ENCODE measurements at regions not wholly inside any gene's neighbourhood (a gene's known extent, or its start where the extent isn't known, plus 50 kb on each side); places are given as distances from the start of the nearest gene placed in this dataset.

DNA sequence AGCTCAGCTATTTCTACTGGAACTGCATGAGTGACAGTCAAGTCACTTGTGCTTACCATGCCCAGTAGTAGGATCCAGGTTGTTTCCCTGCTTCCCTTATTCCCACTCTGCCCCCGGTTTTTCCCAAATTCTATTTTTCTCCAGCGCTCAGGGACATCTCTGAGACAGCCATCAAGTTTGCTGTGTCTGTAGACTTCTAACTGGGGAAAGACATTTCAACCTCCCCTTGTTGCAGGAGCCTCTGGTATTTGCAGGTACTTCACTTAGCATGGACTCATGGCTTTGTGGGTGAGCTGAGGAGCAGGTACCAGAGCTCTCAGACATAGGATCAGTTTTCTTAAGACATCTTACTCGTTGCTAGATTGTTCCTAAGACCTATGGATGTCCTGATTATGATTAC is 801.6 kb upstream of the RBFOX1 start:
- no CpG with 5 or more reads among the region's 3 CpGs for WGBS (ENCODE audit: extremely low coverage, insufficient coverage, insufficient read length)
- no peak overlapping the region for H4K91ac ChIP-seq (ENCODE audit: low read depth, low read length)
- no peak overlapping the region for H2AFZ ChIP-seq (ENCODE audit: insufficient read depth, low read length, poor library complexity)
- H2AK5ac ChIP-seq (ENCODE audit: low read length), result no peak overlapping the region
- no peaks in the 10 kb centered on the region for H3K4me1 ChIP-seq (ENCODE audit: control insufficient read depth in 1 of 2, insufficient read depth in 2 of 2, low read length in 2 of 2)
- no peak overlapping the region for H3K27ac ChIP-seq (ENCODE audit: low read depth, low read length)
- H3K36me3 ChIP-seq (ENCODE audit: control insufficient read depth in 1 of 2, insufficient read depth in 2 of 2, low read length in 2 of 2), result no peaks in the 10 kb centered on the region
- H3K4ac ChIP-seq (ENCODE audit: low read depth, low read length), result no peak overlapping the region
- DNase-seq, result no peak
- H4K12ac ChIP-seq (ENCODE audit: low read depth, low read length), result no peak overlapping the region
- no peak overlapping the region for H2BK12ac ChIP-seq (ENCODE audit: low read length)
- H3K79me1 ChIP-seq (ENCODE audit: low read length), result no peaks in the 10 kb centered on the region
- H3K4me2 ChIP-seq (ENCODE audit: low read length), result no peak overlapping the region
- H3K18ac ChIP-seq (ENCODE audit: low read length), result no peak overlapping the region
- H3K14ac ChIP-seq (ENCODE audit: low read length), result no peak overlapping the region
- H3K4me3 ChIP-seq (ENCODE audit: low read depth, low read length), result no peak overlapping the region
- no peak overlapping the region for H2BK120ac ChIP-seq (ENCODE audit: insufficient read depth, low read length, poor library complexity)
- no peak overlapping the region for H3K9ac ChIP-seq (ENCODE audit: low read length)
- no peaks in the 10 kb centered on the region for H3K9me3 ChIP-seq (ENCODE audit: insufficient read depth, low read depth, low read length)
- no peak overlapping the region for H3K23ac ChIP-seq (ENCODE audit: low read length)
- no peak overlapping the region for H2BK5ac ChIP-seq (ENCODE audit: low read depth, low read length, poor library complexity)
- no peaks in the 10 kb centered on the region for H3K79me2 ChIP-seq (ENCODE audit: control insufficient read depth, insufficient read depth, low read length, poor library complexity)
- no peaks in the 10 kb centered on the region for H3K27me3 ChIP-seq (ENCODE audit: insufficient read depth, low read length)
- H4K8ac ChIP-seq (ENCODE audit: low read depth, low read length), result no peak overlapping the region

DNA sequence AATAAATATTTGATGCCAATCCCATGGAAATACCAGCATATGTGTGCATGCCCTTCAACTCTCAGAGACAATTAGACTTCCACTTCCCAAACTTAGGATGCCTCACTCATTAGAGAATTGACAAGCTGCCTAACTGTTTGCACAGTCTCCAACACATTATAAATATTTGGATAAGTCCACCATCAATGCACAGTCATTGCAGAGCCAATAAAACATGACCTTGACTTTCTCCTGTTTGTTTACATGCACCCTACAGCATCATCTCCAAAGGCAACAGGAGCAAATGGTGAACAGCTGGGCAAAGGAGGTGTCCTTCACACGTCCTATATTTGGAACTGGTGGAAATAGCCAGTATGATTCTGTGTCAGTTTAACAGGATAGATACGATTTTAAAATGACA is 804.4 kb upstream of the RBFOX1 start:
- Histone ChIP-seq H3K9ac (ENCODE audit: low read length) (no peak overlapping the region), H4K8ac (ENCODE audit: low read depth, low read length) (no peak overlapping the region), H3K36me3 (ENCODE audit: control insufficient read depth in 1 of 2, insufficient read depth in 2 of 2, low read length in 2 of 2) (no peaks in the 10 kb centered on the region), H3K79me2 (ENCODE audit: control insufficient read depth, insufficient read depth, low read length, poor library complexity) (no peaks in the 10 kb centered on the region), H3K27me3 (ENCODE audit: insufficient read depth, low read length) (no peaks in the 10 kb centered on the region), H3K4me1 (ENCODE audit: control insufficient read depth in 1 of 2, insufficient read depth in 2 of 2, low read length in 2 of 2) (no peaks in the 10 kb centered on the region), H3K18ac (ENCODE audit: low read length) (no peak overlapping the region), H3K23ac (ENCODE audit: low read length) (no peak overlapping the region), H3K79me1 (ENCODE audit: low read length) (no peaks in the 10 kb centered on the region), H2AK5ac (ENCODE audit: low read length) (no peak overlapping the region), H2BK5ac (ENCODE audit: low read depth, low read length, poor library complexity) (no peak overlapping the region), H3K4me2 (ENCODE audit: low read length) (no peak overlapping the region), H3K4ac (ENCODE audit: low read depth, low read length) (no peak overlapping the region), H3K14ac (ENCODE audit: low read length) (no peak overlapping the region), H2BK120ac (ENCODE audit: insufficient read depth, low read length, poor library complexity) (no peak overlapping the region), H3K27ac (ENCODE audit: low read depth, low read length) (no peak overlapping the region), H3K9me3 (ENCODE audit: insufficient read depth, low read depth, low read length) (no peaks in the 10 kb centered on the region), H2BK12ac (ENCODE audit: low read length) (no peak overlapping the region), H3K4me3 (ENCODE audit: low read depth, low read length) (no peak overlapping the region), H4K91ac (ENCODE audit: low read depth, low read length) (no peak overlapping the region), H4K12ac (ENCODE audit: low read depth, low read length) (no peak overlapping the region), H2AFZ (ENCODE audit: insufficient read depth, low read length, poor library complexity) (no peak overlapping the region)
- no CpG with 5 or more reads among the region's 2 CpGs for WGBS (ENCODE audit: extremely low coverage, insufficient coverage, insufficient read length)
- DNase-seq, result no peak

DNA sequence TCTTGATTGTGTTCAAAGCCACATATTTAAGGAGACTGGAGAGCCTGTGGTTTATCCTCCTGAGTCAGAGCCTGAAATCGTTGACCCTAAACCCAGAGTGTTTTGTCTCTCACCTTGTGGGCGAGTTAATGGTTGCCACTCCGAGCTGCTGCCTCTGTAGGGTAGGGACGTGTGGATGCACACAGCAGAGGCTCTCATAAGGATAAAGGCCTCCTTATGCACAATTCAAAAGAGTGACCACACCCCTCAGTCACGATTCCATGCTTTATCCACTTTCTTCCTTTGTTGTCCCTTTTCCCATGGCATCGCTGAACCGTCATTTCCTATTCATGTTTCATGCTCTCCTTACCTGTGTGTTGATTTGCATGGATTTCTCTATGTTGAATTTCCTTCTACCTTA is 805.0 kb upstream of the RBFOX1 start:
- Histone ChIP-seq H3K4ac (ENCODE audit: low read depth, low read length) (no peak overlapping the region), H3K79me2 (ENCODE audit: control insufficient read depth, insufficient read depth, low read length, poor library complexity) (no peaks in the 10 kb centered on the region), H2BK12ac (ENCODE audit: low read length) (no peak overlapping the region), H2BK5ac (ENCODE audit: low read depth, low read length, poor library complexity) (no peak overlapping the region), H3K27ac (ENCODE audit: low read depth, low read length) (no peak overlapping the region), H3K14ac (ENCODE audit: low read length) (no peak overlapping the region), H3K18ac (ENCODE audit: low read length) (no peak overlapping the region), H4K91ac (ENCODE audit: low read depth, low read length) (no peak overlapping the region), H3K23ac (ENCODE audit: low read length) (no peak overlapping the region), H3K27me3 (ENCODE audit: insufficient read depth, low read length) (no peaks in the 10 kb centered on the region), H2AFZ (ENCODE audit: insufficient read depth, low read length, poor library complexity) (no peak overlapping the region), H3K4me2 (ENCODE audit: low read length) (no peak overlapping the region), H2BK120ac (ENCODE audit: insufficient read depth, low read length, poor library complexity) (no peak overlapping the region), H3K4me1 (ENCODE audit: control insufficient read depth in 1 of 2, insufficient read depth in 2 of 2, low read length in 2 of 2) (no peaks in the 10 kb centered on the region), H3K79me1 (ENCODE audit: low read length) (no peaks in the 10 kb centered on the region), H4K12ac (ENCODE audit: low read depth, low read length) (no peak overlapping the region), H3K4me3 (ENCODE audit: low read depth, low read length) (no peak overlapping the region), H2AK5ac (ENCODE audit: low read length) (no peak overlapping the region), H3K36me3 (ENCODE audit: control insufficient read depth in 1 of 2, insufficient read depth in 2 of 2, low read length in 2 of 2) (no peaks in the 10 kb centered on the region), H3K9me3 (ENCODE audit: insufficient read depth, low read depth, low read length) (no peaks in the 10 kb centered on the region), H3K9ac (ENCODE audit: low read length) (no peak overlapping the region), H4K8ac (ENCODE audit: low read depth, low read length) (no peak overlapping the region)
- WGBS (ENCODE audit: extremely low coverage, insufficient coverage, insufficient read length), result no CpG with 5 or more reads among the region's 7 CpGs
- DNase-seq, result no peak

DNA sequence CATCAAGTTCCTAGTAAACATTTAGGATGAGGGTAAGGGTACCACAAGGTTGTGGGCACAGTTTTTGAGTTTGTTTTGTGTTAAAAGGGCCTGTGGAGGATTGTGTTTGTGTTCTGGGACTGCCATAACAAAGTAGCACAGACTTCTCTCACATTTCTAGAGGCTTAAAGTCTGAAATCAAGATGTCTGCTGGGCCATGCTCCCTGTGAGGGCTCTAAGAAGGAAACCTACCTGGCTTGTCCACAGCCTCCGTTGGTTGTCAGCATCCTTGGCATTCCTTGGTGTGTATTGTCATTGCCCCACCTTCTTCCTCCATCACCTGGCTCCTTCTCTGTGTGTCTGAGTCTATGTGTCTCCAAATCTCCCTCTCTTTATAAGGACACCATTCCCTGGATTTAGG is 808.1 kb upstream of the RBFOX1 start:
- H3K9ac ChIP-seq (ENCODE audit: low read length), result no peak overlapping the region
- H3K79me2 ChIP-seq (ENCODE audit: control insufficient read depth, insufficient read depth, low read length, poor library complexity), result no peaks in the 10 kb centered on the region
- H2AFZ ChIP-seq (ENCODE audit: insufficient read depth, low read length, poor library complexity), result no peak overlapping the region
- no peak overlapping the region for H4K8ac ChIP-seq (ENCODE audit: low read depth, low read length)
- H4K91ac ChIP-seq (ENCODE audit: low read depth, low read length), result no peak overlapping the region
- no peak overlapping the region for H3K23ac ChIP-seq (ENCODE audit: low read length)
- no peak overlapping the region for H3K4me3 ChIP-seq (ENCODE audit: low read depth, low read length)
- H3K79me1 ChIP-seq (ENCODE audit: low read length), result no peaks in the 10 kb centered on the region
- no peak overlapping the region for H3K4ac ChIP-seq (ENCODE audit: low read depth, low read length)
- no peak overlapping the region for H4K12ac ChIP-seq (ENCODE audit: low read depth, low read length)
- H2BK12ac ChIP-seq (ENCODE audit: low read length), result no peak overlapping the region
- H2BK5ac ChIP-seq (ENCODE audit: low read depth, low read length, poor library complexity), result no peak overlapping the region
- H3K36me3 ChIP-seq (ENCODE audit: control insufficient read depth in 1 of 2, insufficient read depth in 2 of 2, low read length in 2 of 2), result no peaks in the 10 kb centered on the region
- H3K4me1 ChIP-seq (ENCODE audit: control insufficient read depth in 1 of 2, insufficient read depth in 2 of 2, low read length in 2 of 2), result no peaks in the 10 kb centered on the region
- no CpG with 5 or more reads among the region's 1 CpG for WGBS (ENCODE audit: extremely low coverage, insufficient coverage, insufficient read length)
- no peak overlapping the region for H3K18ac ChIP-seq (ENCODE audit: low read length)
- H3K27me3 ChIP-seq (ENCODE audit: insufficient read depth, low read length), result no peaks in the 10 kb centered on the region
- no peak for DNase-seq
- H2AK5ac ChIP-seq (ENCODE audit: low read length), result no peak overlapping the region
- H2BK120ac ChIP-seq (ENCODE audit: insufficient read depth, low read length, poor library complexity), result no peak overlapping the region
- no peak overlapping the region for H3K14ac ChIP-seq (ENCODE audit: low read length)
- H3K9me3 ChIP-seq (ENCODE audit: insufficient read depth, low read depth, low read length), result no peaks in the 10 kb centered on the region
- H3K4me2 ChIP-seq (ENCODE audit: low read length), result no peak overlapping the region
- no peak overlapping the region for H3K27ac ChIP-seq (ENCODE audit: low read depth, low read length)
